ENCODE measurements at regions not wholly inside any gene's neighbourhood (a gene's known extent, or its start where the extent isn't known, plus 50 kb on each side); places are given as distances from the start of the nearest gene placed in this dataset.

DNA sequence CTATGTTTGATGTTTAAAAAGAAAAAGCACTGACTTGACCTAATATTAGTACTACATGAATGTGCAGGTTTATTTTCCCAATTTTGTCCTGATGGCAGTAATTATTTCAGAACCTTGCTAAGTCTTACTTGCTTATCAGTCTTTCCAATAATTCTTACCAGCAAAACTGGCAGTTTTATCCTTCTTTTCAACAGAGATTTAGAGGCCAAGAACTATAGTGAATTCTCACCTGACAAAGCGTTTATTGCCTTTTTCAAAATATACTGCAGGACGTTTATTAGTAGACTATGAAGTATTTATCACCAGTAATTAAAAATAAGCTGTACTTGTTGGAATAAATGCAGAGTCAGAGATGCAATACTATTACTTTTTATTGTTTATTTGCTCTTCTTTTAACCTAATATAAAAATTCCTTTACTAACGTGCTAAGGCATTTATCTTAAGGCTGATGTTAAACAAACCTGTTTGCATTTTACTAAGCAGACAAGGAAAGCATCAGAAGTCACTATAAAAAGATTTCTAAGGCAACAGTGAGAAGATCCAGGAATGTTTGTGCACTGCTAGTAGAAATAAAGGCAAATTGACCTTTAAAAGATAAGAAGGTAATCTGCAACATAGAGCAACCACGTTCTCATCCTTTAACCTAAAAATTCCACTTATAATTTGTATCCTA is 80.3 kb upstream of the NOCT start:
- in situ Hi-C loops (cut with MboI; ENCODE audit: low pct_unique_long_range_greater_than_20kb, low sequenced_read_pairs), result no loop called here
- no peak for DNase-seq

DNA sequence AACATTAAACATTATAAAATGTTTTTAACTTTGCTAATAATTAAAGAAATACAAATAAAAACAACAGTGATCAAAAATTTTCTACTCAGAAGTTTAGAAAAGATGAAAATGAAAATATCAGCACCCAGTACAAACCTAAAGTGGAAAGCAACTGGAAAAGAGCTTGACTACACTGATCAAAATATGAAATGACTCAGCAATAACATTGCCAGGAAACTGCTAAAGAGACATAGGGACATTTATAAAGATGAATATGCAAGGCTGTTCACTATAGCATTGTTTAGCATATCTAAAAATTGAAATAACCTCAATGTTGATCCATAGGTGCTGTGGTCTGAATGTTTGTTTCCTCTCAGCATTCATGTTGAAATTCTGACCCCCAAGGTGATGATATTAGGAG is 88.5 kb upstream of the NOCT start:
- no peak for DNase-seq
- in situ Hi-C loops (cut with MboI; ENCODE audit: low pct_unique_long_range_greater_than_20kb, low sequenced_read_pairs), result no loop called here

DNA sequence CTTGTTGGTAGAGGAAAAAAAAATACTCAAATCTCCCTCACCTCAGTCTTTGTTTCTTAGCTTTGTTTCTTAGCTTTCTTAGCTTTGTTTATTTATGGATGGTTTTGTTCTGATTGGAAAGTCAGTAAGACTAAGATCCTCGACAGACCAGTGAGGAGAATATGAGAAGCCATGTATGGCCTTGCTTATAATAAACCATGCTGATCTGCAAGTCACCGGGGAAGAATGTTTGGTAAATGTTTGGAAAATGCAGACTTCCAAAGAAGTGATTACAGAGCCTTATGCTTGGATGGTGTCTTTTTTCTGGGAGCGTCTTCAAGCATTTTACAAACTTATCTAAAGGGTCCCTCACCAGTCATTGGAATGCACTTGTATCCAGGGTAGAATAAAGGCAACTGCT is 90.1 kb upstream of the NOCT start:
- in situ Hi-C loops (cut with MboI; ENCODE audit: low pct_unique_long_range_greater_than_20kb, low sequenced_read_pairs), result no loop called here

DNA sequence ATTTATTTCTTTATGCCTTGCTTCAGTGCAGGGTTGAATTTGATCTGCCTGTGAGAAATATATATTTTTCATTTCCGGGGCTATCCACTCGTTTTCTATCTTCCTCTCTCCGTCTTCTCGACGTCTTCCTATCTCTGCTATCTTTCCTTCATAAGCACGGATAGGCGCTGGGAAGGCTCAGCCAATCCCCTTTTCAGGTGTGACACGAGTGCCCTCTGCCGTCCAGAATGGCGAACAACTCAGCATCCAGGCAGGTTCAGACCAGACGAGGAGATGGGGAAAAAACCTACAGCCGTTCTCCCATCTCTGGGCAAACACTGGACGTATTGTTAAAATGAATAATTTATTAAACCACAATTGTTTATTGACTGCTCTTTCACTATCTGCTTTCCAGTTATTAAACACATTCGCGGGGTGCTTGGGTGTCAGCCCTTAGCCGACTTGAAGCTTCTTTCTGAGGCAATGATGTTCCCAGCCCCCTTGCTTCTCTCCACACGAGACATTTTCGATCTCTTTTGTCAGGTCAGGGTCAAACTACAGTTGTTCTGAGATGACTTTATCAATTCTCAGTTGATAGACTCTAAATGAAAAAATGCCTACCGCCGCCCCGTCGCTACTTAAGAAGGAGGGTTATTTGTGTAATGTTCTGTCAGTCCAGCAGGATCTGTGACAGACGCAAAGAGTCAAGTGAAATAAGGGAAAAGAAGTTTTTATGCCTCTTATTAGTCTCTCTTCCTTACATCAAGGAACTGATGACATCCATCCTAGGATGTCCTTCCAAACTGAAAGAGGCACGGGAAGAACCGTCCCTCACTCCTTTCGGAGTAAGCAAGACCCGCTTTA is 96.3 kb upstream of the NOCT start:
- no peak for DNase-seq
- in situ Hi-C loops (cut with MboI; ENCODE audit: low pct_unique_long_range_greater_than_20kb, low sequenced_read_pairs), result no loop called here

More for the DNA sequence above, 90.1 kb upstream of the NOCT start:
- DNase-seq, result no peak

DNA sequence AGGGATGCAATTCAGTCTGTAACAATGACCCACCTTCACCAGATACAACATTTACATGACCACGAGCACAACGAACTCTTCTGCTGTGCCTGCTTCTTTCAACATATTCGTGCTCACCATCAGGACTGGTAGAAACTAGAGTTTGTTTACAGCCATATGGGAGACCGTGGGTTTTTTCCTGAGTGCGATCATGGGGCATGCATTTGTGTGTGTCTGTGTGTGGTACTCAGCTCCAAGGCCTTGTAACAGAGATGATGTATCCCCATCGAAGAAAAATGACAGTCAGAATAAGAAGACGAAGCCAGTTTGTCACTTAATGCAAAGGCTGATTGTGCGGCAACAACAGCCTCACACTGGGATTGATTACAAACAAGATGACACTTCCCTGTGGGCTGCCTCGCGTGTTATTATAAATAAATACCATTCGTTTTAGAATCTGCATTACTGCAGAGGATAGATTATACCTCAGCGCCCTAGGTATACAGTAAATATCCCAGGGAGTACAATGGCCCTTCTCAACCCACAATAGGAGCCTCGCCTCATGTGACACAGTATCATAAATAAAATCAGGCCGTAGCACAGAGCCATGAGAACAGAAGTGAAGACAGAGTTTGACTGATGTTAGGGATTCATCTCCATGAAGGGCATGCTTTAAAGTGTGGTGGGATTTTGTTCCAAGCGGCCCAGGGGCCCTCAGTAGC is 97.3 kb upstream of the NOCT start:
- DNase-seq, result no peak
- in situ Hi-C loops (cut with MboI; ENCODE audit: low pct_unique_long_range_greater_than_20kb, low sequenced_read_pairs), result no loop called here

DNA sequence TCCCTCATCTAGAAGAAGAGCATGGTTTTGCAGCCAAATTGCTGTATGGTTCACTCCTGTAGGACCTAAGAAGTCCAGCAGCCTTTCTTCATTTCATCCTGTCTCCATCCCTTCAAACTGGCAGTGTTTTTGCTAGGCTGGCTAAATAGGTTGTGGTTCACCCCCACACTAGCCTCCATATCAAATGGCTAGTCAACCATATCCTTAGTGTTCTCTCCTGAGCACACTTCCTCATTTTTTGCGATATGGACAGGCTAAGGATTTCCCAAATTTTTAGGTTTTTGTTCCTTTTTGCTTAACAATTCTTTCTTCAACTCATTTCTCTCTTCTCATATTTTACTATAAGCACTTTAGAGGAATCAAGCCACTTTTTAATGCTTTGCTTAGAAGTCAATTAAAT is 98.8 kb upstream of the NOCT start:
- in situ Hi-C loops (cut with MboI; ENCODE audit: low pct_unique_long_range_greater_than_20kb, low sequenced_read_pairs), result no loop called here
- DNase-seq, result peak; percentile 73

DNA sequence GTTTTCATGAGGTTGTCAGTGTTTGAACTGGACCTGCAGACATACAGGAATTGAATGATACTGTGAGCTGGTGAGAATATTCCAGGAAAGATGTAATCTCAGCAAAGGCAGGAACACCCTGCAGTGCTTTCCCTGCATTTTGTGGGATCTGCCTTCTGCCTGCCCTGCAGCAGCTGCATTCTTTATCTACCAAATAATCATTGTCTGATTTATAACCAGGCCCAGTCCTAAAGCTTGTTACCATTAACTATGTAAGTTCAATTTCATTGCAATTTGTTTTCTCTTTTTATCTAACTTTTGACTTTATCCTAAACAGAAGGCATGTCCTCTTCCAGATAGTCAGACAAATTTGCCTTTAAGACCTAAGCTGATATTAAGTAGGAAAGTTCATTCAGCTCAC is 99.8 kb upstream of the NOCT start:
- DNase-seq, result no peak
- in situ Hi-C loops (cut with MboI; ENCODE audit: low pct_unique_long_range_greater_than_20kb, low sequenced_read_pairs), result no loop called here

DNA sequence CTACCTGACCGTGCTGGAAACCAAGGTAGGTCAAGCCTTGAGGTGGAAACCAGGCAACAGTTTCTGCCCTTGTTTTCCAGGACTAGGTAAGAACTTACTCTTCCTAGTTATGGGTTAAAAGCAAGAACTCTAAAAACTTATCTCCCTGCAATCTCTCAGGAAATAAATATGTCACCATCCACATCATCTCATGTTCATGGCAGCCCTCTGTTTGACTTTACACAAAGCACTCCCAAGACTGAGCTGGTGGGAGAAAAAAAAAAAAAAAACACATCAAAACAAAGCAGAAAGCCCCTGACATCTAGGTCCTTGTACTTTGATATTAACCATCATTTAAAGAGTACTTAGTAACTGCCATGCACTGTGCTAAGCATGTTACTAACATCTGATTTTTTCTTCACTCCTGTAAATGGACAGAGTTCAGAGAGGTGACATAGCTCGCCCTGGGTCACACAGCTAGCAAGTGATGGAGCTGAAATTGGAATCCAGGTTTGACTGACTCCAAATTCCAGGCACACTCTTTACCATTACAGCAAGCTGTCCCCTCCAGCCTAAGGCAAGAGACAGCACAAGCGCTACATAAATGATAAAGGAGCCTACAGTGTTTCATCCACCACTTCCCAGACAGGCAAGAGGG is 102.8 kb upstream of the NOCT start:
- in situ Hi-C loops (cut with MboI; ENCODE audit: low pct_unique_long_range_greater_than_20kb, low sequenced_read_pairs), result no loop called here
- no peak for DNase-seq

DNA sequence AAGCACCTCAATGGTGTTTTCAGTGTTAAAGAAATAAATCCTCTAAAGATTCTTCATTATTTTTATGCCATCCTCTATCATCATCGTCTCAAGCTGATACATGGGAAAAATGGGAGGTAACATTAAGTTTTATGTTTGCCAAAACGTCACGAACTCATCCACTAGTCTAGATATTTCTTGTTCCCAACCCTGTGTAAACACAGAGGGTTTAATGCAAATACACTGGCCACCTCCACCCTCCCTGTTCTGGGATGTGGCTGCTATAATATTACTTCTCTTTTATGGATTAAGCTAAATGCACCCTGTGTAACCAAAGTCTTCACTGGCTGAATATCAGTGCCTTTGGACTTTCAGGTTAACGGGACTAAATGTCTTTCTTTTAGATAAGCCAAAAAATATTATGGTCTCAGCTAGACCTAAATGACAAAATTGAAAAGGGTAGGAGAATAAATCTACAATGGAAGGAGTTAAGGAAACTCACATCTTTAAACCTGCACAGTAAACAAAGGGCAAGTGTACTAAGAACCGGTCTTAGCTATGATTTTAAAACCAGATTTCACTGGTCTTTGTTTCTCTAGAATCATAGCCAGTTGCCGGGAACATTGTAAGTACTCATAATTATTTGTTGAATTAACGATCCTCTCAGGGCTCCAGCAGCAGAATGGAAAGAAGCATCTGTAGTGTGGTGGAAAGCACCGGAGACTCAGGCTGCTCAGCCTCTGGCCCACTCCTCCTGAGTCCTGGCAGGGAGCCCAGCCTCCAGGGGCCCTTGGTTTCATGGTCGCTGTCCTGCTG is 103.5 kb upstream of the NOCT start:
- no peak for DNase-seq
- in situ Hi-C loops (cut with MboI; ENCODE audit: low pct_unique_long_range_greater_than_20kb, low sequenced_read_pairs), result no loop called here

DNA sequence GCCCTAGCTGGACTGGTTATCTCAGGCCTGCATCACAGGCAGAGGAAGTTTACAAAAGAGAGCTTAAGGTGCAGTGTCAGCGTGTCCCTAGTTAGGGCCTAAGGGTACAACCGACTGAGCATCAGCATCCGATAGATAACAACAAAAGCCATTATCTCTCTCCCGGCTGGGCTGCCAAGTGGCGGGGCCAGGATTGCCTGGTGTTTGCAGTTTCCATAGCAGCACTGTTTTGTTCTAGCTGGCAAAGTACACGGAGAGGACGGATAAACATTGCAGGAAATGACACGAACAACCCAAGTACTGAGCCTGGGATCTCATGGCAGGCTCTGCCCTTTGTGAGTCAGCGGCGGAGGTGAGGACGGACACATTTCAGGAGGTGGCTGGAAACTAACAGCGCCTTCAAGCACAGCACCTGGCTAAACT is 104.7 kb upstream of the NOCT start:
- no peak for DNase-seq
- in situ Hi-C loops (cut with MboI; ENCODE audit: low pct_unique_long_range_greater_than_20kb, low sequenced_read_pairs), result no loop called here

DNA sequence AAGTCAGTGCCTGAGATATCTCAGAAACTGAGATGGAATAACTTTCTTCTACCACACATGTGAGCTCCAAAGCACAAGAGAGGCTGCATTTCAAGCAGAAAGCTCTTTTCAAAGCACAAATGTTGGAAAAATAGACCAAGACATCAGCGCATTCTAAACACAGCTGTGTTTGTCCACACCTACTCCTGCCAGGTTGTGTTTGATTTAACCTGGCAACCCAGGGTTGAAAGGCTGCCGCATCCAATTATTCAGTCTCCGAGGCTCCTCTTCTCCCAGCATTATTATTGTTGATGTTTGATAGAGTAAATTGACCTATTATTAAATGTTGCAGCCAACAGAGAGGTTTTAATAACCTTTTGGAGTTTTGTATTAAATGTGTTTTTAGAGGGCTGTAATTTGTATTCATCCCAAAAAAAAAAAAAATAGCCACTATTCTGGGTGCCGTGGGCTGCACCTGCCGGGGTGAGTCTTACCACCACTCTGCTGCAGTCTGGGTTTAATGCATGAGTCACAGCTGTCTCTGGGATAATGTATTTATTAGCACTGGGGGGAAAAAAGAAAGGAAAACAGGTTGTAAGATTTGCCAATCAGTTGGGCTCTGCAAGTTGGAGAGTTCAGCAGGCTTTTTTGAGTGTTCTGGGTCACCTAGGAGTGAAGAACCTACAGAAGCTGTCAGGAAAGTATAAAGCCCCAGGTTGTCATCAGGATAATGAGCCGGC is 105.2 kb upstream of the NOCT start:
- in situ Hi-C loops (cut with MboI; ENCODE audit: low pct_unique_long_range_greater_than_20kb, low sequenced_read_pairs), result no loop called here
- no peak for DNase-seq

DNA sequence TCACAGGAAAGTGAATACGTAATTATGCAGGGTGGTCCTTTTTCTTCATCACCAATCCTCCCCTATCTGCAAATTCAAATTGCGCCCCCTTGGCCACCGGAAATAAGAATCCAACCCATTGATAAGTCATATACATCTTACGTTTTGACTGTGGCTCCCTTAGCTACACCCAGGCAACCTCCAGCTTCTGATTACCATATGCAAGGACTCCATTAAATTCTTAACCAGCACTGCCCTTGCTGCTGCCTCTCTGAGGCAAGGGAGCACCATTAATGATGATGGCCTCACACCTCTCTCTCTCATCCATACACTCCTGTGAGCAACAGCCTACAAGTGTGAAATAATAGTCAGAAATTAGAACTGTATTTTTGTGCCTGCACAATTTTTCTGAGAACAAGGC is 106.0 kb upstream of the NOCT start:
- no peak for DNase-seq
- in situ Hi-C loops (cut with MboI; ENCODE audit: low pct_unique_long_range_greater_than_20kb, low sequenced_read_pairs), result no loop called here

DNA sequence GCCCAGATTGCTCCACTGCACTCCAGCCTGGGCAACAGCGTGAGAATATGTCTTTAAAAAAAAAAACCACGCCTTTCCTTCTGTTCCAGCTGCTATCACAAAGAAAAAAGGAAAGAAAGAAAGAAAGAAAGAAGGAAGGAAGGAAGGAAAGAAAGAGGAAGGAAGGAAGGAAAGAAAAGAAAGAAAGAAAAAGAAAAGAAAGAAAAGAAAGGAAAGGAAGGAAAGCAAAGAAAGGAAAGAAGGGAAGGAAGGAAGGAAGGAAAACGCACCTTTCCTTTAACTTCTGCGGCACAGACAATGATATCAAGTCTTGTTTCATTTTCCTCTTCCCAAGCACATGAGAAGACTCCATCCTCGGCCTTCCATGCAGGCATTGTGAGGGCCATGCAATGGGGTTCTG is 107.4 kb upstream of the NOCT start:
- DNase-seq, result no peak
- in situ Hi-C loops (cut with MboI; ENCODE audit: low pct_unique_long_range_greater_than_20kb, low sequenced_read_pairs), result no loop called here

DNA sequence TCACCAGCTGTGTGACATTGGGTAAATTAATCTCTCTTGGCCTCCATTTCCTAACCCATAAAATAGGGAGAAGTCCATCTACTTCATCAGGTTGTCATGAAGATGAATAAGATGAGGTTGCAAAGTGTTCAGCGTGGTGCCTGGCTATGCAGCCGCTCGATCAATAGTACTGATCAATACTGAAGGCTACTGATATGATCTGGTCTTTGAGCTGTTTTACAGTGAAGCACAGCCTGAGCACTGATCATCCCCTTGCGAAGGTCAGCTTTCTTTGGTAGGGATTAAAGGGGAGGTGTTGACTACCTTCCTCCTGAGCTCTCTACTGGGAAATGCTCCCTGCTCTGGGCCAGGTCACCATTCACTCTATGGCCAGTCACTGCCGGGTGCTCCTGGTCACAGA is 108.4 kb upstream of the NOCT start:
- DNase-seq, result no peak
- in situ Hi-C loops (cut with MboI; ENCODE audit: low pct_unique_long_range_greater_than_20kb, low sequenced_read_pairs), result no loop called here

DNA sequence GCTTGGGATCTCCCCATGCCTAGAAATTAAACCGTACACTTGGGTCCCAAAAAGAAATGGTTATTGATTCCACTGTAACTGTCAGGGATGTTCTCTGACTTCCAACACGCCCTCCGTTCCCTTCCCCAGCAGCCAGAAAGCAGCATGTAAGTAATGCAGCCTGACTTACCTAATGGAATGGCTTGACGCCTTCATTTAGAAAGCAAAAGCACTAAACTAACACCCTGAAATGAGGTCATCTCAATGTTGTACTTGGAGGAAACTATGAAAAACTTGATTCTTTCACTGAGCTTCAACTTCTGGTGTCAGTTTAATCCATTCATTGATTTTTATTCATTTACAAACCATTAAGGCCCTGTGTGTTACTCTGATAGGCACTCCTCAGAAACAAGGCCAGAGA is 110.8 kb upstream of the NOCT start:
- no peak for DNase-seq
- in situ Hi-C loops (cut with MboI; ENCODE audit: low pct_unique_long_range_greater_than_20kb, low sequenced_read_pairs), result no loop called here

DNA sequence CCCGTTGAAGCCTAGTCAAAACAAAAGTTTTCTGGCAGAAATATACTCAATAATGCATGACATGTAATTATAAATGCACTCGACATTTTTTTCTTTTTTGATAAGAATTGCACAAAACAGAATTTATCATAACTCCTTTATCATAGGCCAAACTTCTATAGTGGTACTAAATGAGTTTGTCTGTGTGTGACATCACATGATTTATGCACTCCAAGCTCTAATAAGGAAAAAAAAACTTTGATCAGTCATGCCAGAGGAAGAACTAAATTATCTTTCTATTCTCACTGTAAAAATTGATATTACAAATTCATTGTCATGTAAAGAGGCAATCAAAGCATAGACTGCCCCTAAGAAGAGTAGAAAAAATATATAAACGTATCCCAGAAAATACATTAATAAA is 112.4 kb upstream of the NOCT start:
- DNase-seq, result no peak
- in situ Hi-C loops (cut with MboI; ENCODE audit: low pct_unique_long_range_greater_than_20kb, low sequenced_read_pairs), result no loop called here

DNA sequence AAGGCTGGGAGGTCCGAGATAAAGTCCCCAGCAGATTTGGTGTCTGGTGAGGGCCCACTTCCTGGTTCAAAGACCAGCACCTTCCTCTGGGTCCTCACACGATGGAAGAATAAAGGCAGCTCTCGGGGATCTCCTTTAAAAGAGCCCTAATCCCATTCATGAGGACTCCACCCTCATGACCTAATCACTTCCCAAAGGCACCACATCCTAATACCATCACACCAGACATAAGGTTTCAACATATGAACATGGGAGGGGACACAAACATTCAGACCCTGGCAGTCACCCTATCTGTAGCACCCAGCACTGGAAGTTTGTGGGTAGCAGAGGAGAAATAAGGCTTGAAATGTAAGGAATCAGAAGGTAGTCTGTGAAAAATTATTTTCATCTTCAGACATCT is 112.9 kb upstream of the NOCT start:
- in situ Hi-C loops (cut with MboI; ENCODE audit: low pct_unique_long_range_greater_than_20kb, low sequenced_read_pairs), result no loop called here
- no peak for DNase-seq

DNA sequence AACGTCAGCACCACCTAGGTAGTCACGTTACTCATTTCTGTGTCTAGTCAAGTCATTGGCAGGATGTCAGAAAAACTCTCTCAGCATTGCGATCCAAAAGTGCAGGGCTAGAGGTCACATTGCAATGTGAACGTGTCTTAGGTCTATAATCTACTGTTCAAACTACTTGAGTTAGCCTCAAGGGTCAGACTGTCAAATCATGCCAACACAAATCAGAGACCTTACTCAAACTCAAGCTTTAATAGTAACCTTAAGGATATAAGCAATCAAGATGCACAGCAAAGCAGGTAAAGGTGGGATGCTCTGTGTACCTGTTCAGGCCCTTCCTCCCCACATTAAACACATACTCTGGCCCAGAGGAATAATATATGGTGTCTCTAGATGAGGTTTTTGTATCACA is 114.4 kb upstream of the NOCT start:
- in situ Hi-C loops (cut with MboI; ENCODE audit: low pct_unique_long_range_greater_than_20kb, low sequenced_read_pairs), result no loop called here
- no peak for DNase-seq

DNA sequence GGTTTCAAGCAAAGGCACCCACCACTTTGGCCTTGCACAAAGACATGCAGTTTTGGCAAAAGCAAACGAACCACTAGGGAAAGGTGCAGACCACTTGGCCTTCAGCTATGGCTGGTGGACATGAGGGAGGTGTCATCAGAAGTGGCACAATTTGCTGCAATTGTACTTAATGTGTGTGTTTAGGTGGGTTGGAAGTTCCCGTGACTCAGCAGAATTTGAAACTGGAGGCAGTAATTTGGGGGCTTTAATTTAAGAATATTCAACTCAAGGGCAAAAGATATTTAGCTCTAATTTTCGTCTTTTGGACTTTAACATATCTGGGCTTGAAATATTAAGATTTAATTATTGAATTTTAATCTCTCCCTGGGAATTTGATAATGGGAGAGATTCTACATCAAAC is 115.6 kb upstream of the NOCT start:
- in situ Hi-C loops (cut with MboI; ENCODE audit: low pct_unique_long_range_greater_than_20kb, low sequenced_read_pairs), result no loop called here
- no peak for DNase-seq
